GM19324 (cell line): ENCODE measurements at regions not wholly inside any gene's neighbourhood (a gene's known extent, or its start where the extent isn't known, plus 50 kb on each side); places are given as distances from the start of the nearest gene placed in this dataset.

ENCODE experiments used
- ATAC-seq: cut with Tn5 transposase; IDR thresholded peaks from one replicate; pipeline ENCODE4 v1.9.1; 2021; ENCODE audit warnings: mild to moderate bottlenecking, moderate library complexity; ENCODE audit not compliant: unreplicated experiment, low FRiP score

DNA sequence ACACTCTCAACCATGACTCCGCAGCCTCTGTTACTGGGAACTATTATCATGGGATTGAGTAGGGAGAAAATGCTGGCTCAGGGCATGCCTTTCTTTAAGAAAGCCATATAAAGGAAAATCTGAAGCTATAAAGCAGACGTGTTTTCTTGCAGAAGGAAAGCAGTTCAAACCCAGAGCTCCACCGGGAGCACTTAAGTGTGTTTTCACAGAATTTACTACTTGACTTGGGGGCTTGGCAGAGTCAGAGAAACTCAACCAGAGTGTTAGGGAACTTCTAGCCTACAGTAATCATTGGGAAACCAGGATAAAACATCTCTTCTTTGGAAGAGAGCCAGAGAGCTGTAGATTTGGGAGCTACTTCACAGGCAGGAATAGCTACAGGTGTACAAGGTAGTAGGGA, 283.4 kb upstream of the ADRA1B start:
- no peak for ATAC-seq

DNA sequence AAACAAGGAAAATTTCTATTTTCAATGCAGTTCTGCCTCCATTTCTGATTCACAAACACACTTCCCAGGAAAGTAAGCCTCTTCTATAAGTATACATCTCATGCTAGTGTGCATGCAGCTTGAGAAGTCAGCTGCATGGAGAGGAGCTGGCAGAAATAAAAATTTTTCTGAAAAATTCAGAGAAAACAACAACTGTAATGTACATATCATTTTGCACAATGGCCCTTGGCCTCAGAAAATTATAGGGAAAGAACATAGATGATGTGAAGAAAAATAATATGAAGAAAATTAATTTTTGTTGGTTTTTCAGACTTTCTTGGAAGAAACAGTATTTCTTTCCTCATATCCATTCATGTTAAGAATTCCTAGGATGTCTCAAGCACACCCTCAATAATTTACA, 277.8 kb upstream of the ADRA1B start:
- ATAC-seq, result no peak

DNA sequence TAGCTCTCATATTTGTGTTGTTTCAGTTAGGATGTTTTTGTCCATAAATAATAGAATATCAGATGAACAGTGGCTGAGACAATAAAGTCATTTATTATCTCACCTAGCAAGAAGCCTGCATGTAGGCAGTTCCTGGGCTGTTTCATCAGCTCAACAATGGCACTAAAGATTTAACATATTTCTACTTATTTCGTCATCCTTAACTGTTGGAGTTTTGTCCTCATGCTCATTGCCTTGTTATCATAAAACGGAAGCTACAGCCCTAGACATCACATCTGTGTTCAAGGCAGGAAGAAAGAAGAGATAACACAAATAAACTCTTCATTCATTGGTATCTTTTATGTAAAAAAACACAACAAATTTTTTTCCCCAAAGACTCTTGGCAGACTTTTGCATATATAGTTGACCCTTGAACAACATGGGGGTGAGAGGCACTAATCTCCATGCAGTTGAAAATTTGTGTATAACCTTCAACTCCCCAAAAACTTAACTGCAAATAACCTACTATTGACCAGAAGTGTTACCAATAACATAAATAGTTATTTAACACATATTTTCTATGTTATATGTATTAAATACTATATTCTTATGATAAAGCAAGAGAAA, 277.2 kb upstream of the ADRA1B start:
- ATAC-seq, result no peak

DNA sequence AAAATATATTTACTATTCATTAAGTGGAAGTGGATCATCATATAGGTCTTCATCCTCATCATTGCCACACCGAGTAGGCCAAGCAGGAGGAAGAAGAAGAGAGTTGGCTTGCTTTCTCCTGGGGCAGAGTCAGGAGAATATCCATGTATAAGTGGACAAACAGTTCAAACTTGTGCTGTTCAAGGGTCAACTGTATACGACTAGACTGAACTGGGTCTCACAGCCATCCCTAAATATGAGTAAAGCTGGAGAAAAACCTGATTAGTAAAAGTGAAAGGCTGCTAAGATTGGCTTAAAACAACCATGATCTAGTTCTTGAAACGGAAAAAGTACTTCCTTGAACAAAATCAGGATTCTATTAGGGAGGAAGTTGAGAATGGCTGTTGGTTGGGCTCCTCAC, 276.7 kb upstream of the ADRA1B start:
- no peak for ATAC-seq

DNA sequence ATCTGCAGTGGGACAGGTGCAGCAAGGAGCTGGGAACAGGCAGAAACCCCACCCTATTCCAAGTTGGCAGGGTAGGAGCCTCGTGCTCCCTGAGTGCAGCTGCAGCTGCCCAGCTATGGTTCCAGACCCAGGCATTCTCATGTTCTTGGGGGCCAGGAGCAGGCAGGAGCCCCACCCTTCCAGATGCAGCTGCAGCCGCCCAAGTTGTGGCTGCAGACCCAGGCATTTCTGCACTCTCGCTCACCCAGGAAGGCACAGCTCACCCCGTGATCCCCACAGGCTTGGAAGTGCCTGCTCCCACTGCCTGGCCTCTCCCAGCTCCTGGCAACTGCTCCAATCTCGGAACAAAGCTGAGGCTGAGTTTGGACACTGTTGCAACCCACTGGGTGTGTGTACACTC, 275.8 kb upstream of the ADRA1B start:
- ATAC-seq, result no peak

DNA sequence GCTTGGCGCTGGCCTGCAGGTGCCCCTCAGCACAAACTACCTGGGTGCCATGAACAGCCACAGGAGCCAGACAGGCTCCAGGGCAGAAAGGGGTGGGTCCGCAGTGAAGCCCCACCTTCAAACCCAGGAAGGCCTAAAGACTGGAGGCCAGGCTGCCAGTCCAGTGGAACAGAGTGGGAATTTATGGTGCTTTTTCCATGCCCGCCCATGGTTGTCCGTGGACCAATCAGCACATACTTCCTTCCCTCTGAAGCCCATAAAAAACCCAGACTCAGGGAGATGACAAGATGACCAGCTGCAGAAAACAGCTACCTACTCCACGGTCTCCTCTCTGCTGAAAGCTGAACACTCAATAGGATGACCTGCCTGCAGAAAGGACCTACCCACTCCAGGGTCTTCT, 275.4 kb upstream of the ADRA1B start:
- ATAC-seq, result no peak

DNA sequence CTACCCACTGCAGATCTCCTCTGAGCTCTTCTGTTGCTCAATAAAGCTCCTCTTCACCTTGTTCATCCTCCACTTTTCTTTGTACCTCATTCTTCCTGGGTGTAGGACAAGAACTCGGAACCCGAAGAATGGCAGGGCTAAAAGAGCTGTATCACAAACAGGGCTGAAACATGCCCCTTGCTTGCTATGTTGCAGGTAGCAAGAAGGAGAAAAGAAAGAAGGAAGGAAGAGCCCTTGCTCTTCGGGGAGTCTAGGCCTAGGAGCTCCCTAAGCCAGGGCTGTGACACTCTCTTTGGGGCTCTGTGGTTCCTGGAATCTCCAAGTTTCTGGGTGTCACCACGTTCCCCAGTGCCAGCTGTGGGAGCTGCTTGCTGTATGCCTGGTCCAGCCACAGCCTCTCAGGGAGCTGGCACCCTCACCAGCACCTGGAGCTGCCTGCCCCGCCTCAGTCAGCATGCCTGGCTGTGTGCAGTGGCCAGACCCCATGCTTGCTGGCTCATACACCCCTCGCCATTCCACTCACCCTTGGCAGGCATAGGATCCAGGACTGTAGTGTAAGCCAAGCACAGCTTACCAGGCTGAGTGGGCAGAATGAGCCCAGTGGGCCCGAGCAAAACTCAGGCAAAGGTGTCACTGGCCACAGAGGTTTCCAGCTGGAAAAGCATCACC, 274.8 kb upstream of the ADRA1B start:
- no peak for ATAC-seq

DNA sequence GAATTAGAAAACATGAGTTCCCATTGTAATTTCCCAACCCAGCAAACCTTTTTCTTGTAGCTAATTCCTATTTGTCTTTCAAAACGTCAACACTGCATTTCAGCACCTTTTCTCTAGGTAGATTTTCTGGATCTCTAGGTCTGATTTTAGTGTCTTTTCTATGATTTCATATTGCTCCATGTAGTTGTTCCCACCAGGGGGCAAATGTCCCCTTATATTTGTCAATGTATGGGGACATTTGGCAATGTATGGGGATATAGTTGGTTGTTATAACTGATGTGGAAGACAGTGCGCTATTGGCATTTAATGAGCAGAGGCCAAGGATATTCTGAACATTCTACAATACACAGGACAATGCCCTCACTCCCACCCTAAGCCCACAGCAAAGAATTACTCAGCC, 273.9 kb upstream of the ADRA1B start:
- no peak for ATAC-seq

DNA sequence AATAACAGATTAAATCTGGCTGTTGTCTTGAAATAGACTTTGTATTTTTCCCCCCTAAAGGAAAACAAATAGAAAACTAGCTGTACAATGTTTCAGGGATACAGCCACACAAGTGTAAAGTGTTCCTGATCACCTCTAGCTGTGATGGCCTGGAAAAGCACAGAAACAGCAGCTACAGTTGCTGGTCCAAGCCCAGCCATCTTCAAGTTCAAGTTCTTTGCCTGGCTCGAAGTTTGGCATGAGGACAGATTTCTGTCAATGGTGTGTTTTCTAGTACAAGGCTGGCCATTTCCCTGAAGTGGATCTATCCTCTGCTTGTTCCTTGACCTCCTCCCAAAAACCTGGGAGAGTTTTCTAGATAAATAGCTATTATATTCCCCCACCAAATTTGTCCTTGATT, 272.2 kb upstream of the ADRA1B start:
- ATAC-seq, result no peak

DNA sequence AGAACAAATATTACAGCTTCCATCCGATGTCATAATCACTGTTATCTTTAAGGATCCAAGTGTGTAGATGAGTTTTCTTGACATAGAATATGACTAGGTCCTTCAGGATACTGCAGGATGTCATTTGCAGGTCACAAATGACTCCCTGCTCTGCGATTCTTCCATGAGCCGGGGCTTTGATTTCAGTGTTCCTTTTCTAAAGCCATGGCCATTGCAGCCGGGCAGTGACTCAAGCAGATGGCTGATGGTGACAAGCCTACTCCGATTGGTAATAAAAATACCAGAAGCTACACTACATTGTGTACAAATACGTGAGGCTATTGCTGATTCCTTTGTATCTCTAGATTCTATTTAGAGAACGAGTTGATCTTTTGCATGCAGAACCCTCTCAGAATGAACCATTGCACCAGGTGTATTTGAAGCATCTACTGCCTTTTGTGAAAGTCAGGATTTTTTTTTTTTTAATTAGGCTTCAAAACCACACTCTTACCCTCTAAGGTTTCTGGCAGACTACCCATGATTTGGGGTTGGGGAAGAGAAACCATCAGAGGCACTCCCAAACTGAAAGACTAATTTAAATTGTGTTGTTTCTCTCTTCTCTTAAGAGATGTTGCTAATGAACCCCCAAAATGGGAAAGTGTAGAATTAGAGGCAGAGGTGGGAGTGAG, 271.0 kb upstream of the ADRA1B start:
- no peak for ATAC-seq

DNA sequence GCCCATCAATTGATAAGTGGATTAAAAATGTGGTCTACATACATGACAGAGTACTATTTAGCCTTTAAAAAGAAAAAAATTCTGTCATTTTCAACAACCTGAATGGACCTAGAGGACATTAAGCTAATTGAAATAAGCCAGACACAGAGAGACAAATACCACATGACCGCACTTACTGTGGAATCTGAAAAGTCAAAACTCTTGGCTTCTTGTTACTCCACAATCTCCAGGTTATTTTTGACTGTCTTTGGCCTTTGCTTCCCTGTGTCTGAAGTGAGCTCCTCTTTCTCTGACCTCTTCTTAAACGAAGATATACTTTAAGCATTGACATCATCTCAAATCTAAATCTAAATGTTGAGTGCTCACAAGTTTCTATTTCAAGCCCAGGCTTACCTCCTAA, 265.5 kb upstream of the ADRA1B start:
- ATAC-seq, result no peak

DNA sequence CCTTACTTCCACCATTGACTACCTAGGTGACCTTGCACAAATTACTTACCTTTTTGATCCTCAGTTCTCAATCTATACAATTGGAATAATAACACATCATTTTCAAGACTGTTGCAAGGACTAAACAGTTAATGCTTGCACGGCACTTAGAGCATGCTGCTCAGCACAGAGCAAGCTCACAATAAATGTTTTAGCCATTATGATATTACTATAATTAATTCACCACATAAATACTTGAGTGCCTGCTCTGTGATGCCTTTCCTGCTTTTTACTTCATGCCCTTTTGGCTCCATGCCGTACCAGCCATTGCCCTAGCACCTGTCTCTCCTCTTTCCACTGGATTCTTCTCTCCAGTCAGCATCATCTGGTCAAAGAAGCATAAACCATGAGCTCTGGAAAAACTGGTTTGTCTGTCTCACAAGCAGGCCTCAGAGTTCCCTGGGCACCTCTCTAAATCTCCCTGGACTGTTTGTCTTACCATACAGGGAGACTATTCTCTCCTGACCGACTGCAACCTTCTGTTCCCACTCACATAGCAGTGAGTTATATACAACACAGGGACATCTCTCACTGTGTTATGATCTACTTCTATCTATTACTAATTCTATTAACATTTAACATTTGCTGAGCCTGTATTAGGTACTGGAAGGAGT, 260.4 kb upstream of the ADRA1B start:
- ATAC-seq, result no peak

DNA sequence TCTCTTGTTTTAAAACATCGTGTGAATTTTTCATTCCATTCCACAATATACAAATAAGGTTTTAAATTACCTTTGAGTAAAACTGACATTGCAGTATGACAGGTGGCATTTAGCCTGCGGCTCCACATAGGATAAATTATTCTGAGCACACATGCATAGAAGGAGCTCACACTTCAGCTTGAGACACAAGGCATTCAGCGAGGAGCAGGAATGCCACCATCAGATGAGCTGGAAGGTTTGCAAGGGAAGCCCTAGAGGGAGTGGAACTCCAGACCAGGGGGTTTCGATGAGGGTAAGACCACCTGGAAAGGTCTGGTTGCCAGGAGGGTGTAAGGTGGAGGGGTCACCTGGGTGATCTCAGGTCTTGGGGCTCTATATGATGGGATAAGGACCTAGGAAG, 259.0 kb upstream of the ADRA1B start:
- no peak for ATAC-seq

DNA sequence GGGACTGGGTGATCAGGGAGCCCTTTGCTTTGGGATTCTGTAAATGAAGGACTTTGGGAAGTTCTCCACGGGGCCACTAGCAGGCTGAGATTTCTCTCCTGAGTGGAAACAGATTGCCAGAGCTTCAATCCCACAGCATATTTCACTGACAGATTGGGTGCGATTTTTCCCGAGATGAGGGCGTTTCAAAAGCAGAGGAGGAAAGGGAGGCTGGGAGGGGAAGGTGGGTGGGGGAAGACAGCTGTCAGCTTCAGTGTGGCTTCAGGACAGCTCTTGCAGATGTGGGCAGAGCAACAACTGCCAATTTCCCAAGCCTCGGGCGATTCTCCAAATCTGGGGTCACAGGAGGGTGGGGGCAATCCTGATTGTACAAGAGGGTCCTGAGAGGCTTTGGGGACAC, 258.5 kb upstream of the ADRA1B start:
- ATAC-seq, result no peak

DNA sequence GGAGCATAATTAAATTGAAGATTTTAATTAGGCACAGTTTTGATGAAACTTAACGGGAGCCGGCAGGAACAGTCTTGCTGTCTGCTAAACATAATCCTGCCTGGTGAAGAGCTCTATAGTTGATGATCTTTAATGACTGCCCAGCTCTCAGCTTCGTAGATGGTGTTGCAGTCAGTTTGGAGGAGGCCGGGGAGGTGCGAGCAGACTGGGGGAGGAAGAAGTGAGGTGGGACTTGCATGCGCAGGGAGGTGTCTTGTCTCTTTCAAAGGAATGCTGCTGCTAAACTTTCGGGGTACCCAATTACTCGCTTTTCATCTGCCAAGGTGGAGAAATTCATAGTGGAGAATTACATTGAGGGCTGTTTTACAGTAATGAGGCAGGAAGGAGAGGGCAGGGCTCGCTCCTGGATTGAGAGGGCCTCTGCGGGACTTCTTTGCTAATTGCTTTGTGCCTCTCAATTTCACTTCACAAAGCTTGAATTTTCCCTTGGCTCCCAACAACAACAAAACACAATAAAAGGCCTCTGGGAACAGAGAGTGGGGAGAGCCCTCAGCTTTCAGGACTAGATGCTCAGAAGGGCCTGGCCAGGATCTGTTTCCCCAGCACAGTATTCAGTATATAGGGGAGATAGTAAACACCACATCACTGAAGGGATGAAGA, 257.9 kb upstream of the ADRA1B start:
- no peak for ATAC-seq

DNA sequence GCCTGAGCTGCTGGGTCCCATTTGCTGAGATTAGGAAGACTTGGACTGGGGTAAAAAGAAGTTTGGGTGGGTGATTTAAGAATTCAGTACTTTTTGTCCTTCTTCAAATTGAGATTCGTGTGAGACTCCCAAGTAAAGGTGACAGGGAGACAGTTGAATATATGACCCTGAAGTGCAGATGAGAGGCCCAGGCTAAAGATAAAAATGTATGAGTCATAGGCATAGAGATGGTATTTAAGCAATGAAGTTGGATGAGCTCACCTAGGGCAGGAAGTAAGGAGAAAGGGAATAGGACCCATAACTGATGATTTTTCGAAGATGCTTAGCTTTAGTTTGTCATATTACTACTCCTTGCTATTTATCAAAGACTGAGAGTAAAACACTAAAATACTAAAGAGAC, 255.9 kb upstream of the ADRA1B start:
- ATAC-seq, result no peak

DNA sequence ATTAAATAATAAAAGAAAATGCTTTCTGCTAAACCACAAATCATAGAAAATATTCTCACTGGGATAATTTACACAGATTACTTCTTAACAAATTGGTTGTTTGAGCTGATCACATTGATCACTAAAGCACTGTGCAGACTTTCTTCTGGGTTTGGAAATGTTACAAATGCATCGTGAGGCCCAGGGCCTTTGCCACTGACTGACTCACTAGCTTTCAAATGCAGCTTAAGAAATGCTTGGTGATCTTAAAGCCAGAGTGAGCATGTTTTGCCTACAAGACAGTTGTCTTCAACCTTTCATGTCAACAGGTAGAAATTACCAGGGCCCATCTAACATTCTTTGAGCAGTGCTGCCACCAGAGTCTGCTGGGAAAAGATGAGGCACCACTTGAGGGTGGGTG, 252.3 kb upstream of the ADRA1B start:
- no peak for ATAC-seq

DNA sequence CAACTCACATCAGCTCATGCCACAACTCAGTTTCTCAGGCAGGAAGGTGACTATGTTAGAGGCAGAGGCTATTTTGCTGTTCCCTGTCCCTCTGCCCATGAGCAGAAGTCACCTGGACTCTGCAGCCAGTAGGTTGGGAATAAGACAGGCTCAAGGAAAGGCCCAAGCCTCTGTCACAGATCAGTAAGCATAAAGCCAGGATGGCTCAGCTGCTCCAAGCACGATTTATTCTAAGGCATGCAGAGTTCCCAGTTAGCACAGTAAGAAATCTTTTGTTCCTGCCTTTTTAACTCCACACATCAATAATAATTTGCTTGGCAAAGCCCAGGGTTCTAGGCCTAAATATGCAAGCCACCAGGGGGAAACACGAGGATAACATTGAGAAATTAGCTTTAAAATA, 249.0 kb upstream of the ADRA1B start:
- ATAC-seq, result no peak

DNA sequence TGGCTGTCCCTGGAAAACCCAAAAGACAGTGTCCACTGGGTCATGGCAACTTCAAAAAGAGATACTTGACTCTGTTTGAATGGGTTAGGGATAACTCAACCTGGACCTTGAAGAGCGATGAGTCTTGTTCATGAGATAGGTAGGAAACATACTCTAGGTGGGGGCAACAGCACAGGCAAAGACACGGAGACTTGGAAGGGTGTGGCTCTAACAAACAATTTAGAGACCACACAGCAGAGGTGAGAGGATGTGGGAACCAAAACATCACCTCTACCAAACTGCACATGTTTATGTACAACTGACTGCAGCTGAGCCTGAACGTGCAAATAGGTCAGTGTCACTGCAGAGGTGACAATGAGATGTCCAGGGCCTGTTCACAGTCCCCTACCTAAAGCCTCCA, 247.7 kb upstream of the ADRA1B start:
- ATAC-seq, result no peak

DNA sequence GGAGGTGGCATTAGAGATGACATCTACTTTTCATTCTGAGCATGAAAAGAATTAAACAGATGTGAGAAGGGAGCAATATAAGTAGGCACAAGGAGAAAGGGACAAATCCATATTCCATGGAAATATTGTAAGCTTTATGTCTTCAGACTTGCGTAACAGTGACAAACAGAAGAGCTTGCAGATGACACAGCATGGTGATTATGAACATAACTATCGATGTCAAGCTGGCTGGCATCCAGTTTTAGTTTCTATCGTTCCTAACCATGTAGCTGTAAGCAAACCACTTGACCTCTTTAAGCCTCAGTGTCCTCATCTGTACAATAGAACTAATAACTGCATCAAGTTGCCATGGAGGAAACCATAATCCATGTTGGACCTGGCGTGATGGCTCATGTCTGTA, 246.7 kb upstream of the ADRA1B start:
- no peak for ATAC-seq

DNA sequence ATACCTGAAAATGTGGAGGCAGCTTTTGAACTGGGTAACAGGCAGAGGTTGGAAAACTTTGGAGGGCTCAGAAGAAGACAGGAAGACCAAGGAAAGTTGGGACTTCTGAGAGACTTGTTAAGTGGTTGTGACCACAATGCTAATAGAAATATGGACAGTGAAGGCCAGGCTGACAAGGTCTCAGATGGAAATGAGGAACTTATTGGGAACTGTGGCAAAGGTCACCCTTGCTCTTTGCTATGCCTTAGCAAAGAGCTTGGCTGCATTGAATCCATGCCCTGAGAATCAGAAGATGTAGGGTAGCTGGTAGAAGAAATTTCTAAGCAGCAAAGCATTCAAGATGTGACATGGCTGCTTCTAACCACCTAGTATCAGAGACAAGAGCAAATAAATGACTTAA, 244.4 kb upstream of the ADRA1B start:
- ATAC-seq, result no peak
